ENCODE measurements at regions not wholly inside any gene's neighbourhood (a gene's known extent, or its start where the extent isn't known, plus 50 kb on each side); places are given as distances from the start of the nearest gene placed in this dataset.

DNA sequence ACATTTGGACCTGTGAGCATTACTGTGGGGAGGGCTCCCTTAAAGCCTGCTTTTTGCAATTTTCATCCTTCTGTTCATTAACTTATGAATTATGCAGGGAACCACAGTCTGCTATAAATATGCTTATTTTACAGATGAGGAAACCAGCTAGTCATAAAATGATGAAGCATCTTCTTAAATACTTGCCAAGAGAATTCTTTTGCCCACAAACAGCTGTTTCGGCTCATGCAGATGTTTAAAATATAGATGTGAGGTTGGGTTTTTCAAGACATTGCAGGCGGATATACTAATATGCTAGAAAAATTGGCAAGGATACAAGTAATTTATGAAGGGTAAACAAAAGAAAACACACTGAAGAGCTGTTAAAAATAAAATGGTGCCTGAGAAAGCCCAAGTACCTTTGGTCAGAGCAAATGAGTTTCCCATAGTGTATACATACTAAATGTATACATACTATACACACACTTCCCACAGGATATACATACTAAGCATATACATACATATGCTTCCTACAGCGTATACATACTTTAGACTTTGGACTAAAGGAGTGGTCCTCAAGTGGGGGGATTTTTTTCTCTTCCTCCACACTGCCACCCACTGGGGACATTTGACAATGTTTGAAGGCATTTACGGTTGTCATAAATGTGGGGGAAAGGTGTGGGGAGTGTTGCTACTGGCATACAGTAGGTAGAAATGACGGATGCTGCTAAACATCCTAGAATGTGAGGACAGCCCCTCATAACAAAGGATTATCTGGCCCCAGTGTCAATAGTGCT lies 164.9 kb upstream of the CSNK1A1L start:
- Histone ChIP-seq H3K4me1 (ENCODE audit: control insufficient read depth in 1 of 2, low read depth in 2 of 2) (no peaks in the 10 kb centered on the region), H3K36me3 (no peaks in the 10 kb centered on the region), H3K27me3 (replicated peaks; ENCODE audit: insufficient read depth) (no peaks in the 10 kb centered on the region), H3K9me3 (no peaks in the 10 kb centered on the region), H3K4me3 (no peak overlapping the region), H3K27ac (no peak overlapping the region)
- TF ChIP-seq, protein P1, sequence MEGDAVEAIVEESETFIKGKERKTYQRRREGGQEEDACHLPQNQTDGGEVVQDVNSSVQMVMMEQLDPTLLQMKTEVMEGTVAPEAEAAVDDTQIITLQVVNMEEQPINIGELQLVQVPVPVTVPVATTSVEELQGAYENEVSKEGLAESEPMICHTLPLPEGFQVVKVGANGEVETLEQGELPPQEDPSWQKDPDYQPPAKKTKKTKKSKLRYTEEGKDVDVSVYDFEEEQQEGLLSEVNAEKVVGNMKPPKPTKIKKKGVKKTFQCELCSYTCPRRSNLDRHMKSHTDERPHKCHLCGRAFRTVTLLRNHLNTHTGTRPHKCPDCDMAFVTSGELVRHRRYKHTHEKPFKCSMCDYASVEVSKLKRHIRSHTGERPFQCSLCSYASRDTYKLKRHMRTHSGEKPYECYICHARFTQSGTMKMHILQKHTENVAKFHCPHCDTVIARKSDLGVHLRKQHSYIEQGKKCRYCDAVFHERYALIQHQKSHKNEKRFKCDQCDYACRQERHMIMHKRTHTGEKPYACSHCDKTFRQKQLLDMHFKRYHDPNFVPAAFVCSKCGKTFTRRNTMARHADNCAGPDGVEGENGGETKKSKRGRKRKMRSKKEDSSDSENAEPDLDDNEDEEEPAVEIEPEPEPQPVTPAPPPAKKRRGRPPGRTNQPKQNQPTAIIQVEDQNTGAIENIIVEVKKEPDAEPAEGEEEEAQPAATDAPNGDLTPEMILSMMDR (IDR thresholded peaks at IDR 0.05), result no peak
- no peak for DNase-seq (ENCODE audit: low spot score)
- ATAC-seq (ENCODE audit: insufficient number of reproducible peaks, low FRiP score, low read depth), result no peak

DNA sequence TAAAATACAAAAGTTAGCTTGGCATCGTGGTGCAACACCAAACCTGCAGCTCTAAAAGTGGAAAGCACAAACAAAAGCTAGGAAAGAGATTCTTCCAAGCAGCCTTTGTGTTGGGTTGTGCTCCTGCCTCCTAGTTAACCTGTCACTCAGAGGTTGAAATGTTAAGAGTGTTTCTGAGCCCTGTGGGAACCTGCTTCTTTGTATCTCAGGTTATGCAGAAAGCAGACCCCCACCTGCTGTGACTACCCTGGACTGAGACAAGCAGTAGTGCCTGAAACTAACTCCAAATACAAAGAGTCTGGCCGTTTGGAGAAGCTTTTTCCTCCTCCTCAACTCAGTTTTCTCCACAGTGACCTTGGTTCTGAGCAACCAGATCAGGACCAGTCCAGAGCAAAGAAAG lies 158.4 kb upstream of the CSNK1A1L start:
- no peak overlapping the region for H3K27ac ChIP-seq
- peaks cover 7% of the 10 kb centered on the region for H3K9me3 ChIP-seq
- DNase-seq (ENCODE audit: low spot score) (no peak), ATAC-seq (ENCODE audit: insufficient number of reproducible peaks, low FRiP score, low read depth) (no peak)
- TF ChIP-seq, protein P1 (IDR thresholded peaks at IDR 0.05), result no peak
- H3K4me3 ChIP-seq, result no peak overlapping the region
- H3K4me1 ChIP-seq (ENCODE audit: control insufficient read depth in 1 of 2, low read depth in 2 of 2), result no peaks in the 10 kb centered on the region
- H3K27me3 ChIP-seq (replicated peaks; ENCODE audit: insufficient read depth), result no peaks in the 10 kb centered on the region
- no peaks in the 10 kb centered on the region for H3K36me3 ChIP-seq

DNA sequence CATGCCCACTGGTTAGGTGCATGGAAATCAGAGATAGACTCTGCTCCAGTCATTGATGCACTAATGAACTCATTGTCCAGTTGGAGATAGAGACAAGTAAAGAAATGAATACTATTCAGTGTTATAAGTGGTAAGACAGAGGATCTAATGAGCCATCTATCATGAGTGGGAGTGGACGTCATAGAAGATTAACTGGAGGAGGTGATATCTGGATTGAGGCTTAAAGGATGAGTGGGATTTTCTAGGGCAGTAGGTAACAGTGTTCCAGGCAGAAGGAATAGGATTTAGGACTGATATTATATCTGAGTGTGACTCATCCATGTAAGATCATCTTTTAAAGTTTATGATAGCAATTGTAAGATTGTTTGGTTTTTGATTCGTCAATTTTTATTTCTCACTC lies 152.2 kb upstream of the CSNK1A1L start:
- H3K27me3 ChIP-seq (replicated peaks; ENCODE audit: insufficient read depth), result no peaks in the 10 kb centered on the region
- peaks cover 7% of the 10 kb centered on the region for H3K9me3 ChIP-seq
- no peak for ATAC-seq (ENCODE audit: insufficient number of reproducible peaks, low FRiP score, low read depth)
- DNase-seq (ENCODE audit: low spot score), result no peak
- TF ChIP-seq, protein P1 (IDR thresholded peaks at IDR 0.05), result no peak
- no peaks in the 10 kb centered on the region for H3K36me3 ChIP-seq
- no peak overlapping the region for H3K4me3 ChIP-seq
- no peaks in the 10 kb centered on the region for H3K4me1 ChIP-seq (ENCODE audit: control insufficient read depth in 1 of 2, low read depth in 2 of 2)
- no peak overlapping the region for H3K27ac ChIP-seq

DNA sequence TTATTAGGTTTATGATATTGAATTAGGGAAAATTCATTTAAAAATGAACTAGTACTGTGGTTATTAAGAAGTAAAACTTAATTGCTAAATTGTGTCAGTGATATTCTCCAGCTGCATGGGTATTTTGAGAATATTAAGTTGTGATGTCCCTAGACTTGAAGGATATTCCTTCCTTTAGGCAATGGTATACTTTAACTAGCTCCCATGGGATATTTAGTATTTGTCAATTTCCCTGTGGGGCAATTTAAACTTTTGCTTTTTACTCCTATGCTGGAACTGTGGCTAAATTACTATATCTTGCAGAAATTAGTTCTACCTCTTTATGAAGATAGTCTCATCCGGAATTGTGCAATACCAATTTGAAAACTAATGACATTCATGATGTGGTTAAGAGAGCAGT lies 151.6 kb upstream of the CSNK1A1L start:
- no peak overlapping the region for H3K27ac ChIP-seq
- no peaks in the 10 kb centered on the region for H3K4me1 ChIP-seq (ENCODE audit: control insufficient read depth in 1 of 2, low read depth in 2 of 2)
- DNase-seq (ENCODE audit: low spot score) (no peak), ATAC-seq (ENCODE audit: insufficient number of reproducible peaks, low FRiP score, low read depth) (no peak)
- TF ChIP-seq, protein P1 (IDR thresholded peaks at IDR 0.05), result no peak
- H3K4me3 ChIP-seq, result no peak overlapping the region
- H3K9me3 ChIP-seq, result peaks cover 7% of the 10 kb centered on the region
- H3K27me3 ChIP-seq (replicated peaks; ENCODE audit: insufficient read depth), result no peaks in the 10 kb centered on the region
- no peaks in the 10 kb centered on the region for H3K36me3 ChIP-seq

DNA sequence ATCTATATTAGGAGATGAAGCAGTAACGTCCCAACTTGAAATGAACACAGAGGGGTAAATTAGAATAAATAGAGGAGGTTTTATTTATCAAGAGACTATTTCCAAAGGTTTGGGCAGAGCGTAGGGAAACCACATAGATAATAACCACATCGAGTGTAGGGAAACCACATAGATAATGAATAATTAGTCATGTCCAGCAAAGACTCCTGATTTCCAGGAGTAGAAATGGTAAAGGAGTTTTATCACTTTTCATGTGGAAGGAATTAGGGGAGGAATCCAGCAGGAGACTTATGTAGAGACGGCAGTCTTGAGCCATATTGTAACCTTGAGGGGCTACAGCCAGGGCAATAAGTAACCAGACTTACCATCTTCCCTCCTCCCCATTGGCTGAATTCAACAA lies 136.3 kb upstream of the CSNK1A1L start:
- TF ChIP-seq, protein P1 (IDR thresholded peaks at IDR 0.05), result no peak
- Histone ChIP-seq H3K4me3 (no peak overlapping the region), H3K9me3 (no peaks in the 10 kb centered on the region), H3K4me1 (ENCODE audit: control insufficient read depth in 1 of 2, low read depth in 2 of 2) (no peaks in the 10 kb centered on the region), H3K27ac (no peak overlapping the region), H3K36me3 (no peaks in the 10 kb centered on the region), H3K27me3 (replicated peaks; ENCODE audit: insufficient read depth) (no peaks in the 10 kb centered on the region)
- DNase-seq (ENCODE audit: low spot score) (no peak), ATAC-seq (ENCODE audit: insufficient number of reproducible peaks, low FRiP score, low read depth) (no peak)

All from thoracic aorta (tissue), 2 donors.